Epithelial cell of esophagus (primary cell): ENCODE measurements at regions not wholly inside any gene's neighbourhood (a gene's known extent, or its start where the extent isn't known, plus 50 kb on each side); places are given as distances from the start of the nearest gene placed in this dataset.

Experiments used
- DNase-seq: peaks from one replicate; pipeline ENCODE4 v3.0.0; 2010; ENCODE audit warnings: low read depth
- H3K4me3 ChIP-seq: 2 replicates; pipeline ENCODE4 v1.5.1; 2011; ENCODE audit warnings: mild to moderate bottlenecking, low read length, control low read depth
- TF ChIP-seq, protein P1 (sequence below): IDR thresholded peaks from 2 replicates; pipeline ENCODE4 v1.5.1; 2011; ENCODE audit warnings: low read depth, mild to moderate bottlenecking, low read length, control low read depth, inconsistent platforms; ENCODE audit not compliant: insufficient read depth; ENCODE audit errors: missing control alignments

DNA sequence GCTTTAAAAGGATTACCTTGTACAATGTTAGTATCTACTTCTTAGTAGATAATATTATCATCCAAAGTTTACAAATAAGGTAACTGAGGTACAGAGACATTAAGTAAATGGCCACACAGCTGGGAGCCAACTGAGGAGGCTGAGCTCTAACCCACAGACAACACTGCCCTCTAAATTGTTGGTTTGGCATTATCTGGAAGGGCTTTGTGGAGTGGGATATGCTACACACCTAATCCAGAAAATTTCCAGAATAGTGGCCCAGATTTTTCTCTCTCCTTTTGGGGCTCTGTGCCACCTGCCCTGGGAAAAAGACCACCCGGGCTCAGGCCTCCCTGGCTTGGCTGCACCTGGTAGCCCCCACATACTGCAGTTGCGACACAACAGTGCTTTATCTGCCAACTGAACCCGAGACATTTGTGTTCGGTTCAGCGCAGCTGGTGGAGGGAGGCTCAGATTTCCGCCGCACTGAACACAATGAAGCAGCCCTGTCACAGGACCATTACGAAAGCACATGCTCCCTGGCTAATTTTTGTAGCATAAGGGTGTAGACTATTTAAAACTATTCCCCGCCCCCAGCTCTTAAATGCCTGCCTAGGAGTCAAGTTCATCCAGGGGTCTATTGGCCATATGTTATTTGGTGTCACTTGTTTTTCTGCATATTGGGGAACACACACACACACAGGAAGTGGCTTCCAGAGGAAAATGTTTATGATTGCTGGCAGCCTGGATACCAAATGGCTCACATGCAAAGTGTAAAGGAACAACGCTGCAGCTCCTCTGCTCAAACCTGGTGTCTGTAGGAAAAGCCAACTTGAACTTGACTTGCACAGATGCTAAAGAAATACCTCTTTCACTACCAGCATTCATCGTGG is 92.3 kb upstream of the ESRRG start:
- TF ChIP-seq, protein P1, sequence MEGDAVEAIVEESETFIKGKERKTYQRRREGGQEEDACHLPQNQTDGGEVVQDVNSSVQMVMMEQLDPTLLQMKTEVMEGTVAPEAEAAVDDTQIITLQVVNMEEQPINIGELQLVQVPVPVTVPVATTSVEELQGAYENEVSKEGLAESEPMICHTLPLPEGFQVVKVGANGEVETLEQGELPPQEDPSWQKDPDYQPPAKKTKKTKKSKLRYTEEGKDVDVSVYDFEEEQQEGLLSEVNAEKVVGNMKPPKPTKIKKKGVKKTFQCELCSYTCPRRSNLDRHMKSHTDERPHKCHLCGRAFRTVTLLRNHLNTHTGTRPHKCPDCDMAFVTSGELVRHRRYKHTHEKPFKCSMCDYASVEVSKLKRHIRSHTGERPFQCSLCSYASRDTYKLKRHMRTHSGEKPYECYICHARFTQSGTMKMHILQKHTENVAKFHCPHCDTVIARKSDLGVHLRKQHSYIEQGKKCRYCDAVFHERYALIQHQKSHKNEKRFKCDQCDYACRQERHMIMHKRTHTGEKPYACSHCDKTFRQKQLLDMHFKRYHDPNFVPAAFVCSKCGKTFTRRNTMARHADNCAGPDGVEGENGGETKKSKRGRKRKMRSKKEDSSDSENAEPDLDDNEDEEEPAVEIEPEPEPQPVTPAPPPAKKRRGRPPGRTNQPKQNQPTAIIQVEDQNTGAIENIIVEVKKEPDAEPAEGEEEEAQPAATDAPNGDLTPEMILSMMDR = no peak
- no peak overlapping the region for H3K4me3 ChIP-seq
- peak; percentile 10 for DNase-seq

DNA sequence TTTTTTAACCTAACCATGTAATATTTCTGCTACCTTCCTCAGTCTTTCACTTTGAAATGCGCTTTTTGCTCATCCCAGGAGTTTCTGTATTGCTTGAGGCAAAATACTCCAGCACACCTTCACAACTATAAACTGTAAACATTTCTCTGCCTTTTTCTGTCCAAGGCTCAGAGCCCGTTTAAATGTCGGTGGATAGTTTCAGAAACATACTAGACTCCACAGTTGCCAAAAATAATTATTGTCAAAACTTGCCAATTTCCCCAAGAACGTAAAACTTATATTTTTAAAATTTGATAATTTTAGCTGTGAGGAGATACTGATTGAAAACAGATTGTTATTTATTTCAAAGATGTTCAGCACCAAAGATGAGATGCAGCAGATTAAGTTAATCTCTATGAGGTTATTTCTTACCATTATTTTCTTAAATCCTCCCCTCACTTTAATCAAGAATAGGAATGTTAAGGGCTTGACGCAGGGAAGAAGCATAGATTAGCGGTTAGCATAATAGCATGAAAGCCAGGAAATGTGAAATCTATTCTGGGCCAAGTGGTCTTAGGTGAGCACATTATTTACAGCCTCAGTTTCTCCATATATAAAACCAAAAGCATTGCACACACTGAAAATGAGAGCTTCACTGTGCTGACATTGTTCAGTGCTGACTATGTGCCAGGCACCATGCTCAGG is 91.5 kb upstream of the ESRRG start:
- DNase-seq = no peak
- TF ChIP-seq, protein P1 = no peak
- no peak overlapping the region for H3K4me3 ChIP-seq

DNA sequence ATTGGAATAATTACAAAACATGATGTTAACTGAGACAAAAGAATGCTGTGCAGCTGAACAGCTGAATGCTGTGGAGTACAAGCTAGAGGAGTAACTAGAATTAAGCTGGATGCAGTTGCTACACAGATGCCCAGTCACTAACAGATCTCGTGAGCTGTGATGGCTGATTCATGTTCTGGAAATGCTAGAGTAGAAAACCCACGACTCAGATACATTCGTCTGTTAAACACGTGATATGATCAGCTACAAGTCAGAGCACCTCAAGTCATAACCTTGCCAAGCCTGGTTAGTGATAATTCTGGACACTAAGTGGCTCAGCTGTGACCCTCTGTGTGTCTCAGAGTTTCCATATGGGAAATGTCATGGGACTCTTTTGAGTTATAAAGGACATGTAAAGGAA is 89.7 kb upstream of the ESRRG start:
- TF ChIP-seq, protein P1 = no peak
- DNase-seq = peak; percentile 79
- no peak overlapping the region for H3K4me3 ChIP-seq

DNA sequence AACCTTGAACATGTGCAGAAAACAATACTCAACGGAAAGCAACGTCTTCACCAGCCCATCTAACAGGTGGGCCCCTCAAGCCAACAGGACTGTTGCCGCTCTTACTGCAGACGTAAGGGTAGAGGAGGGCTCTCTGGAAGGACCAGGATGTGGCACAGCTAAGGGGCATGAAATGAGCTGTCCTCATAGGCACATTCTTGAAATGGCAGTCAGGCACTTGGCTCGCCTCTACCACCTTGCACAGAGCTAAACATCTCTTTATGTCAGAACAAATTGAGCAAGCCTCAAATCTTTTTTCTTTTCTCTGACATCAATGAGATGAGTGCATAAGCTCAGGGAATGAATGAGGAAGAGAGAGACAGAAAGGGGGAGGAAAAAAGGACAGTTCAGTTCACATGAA is 86.4 kb upstream of the ESRRG start:
- DNase-seq = no peak
- H3K4me3 ChIP-seq = no peak overlapping the region
- TF ChIP-seq, protein P1 = no peak

DNA sequence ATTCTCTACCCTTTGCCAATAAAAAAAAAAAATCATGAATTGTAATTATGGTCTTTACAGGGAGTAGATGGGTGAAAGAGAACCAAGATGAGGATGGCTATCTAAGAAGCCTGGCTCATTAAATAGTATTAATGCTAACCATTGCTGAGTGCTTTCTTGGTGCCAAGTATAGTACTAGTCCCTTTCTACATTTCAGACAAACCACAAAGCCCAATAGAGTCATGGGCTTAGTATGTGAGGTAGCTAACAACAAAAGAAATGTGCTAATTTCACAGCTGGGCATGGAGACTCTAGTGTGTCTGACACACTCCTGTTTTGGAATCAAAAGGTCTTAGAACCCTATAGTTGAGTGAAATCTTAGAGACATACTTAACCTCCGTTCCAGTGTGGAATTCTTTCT is 84.5 kb upstream of the ESRRG start:
- DNase-seq = peak; percentile 38
- no peak overlapping the region for H3K4me3 ChIP-seq
- TF ChIP-seq, protein P1 = no peak

DNA sequence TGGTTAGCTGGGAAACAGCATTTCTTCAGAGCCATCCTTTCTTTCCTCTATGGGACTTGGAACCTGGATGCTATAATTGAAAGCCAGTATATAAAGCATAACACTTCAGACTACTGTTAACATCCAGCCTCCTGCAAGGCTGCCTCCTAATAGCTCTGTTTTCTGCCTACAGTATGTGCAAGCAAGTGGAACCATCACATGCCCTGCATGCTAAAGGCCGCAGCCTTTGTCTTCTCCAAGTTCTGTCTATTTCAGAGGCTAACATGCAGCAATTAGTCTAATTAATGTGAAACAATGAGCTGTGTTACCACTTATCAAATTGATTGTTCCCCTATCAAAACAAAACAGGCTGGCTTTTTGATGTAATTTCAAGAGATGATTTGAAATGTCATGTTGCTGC is 82.7 kb upstream of the ESRRG start:
- H3K4me3 ChIP-seq = no peak overlapping the region
- DNase-seq = no peak
- TF ChIP-seq, protein P1 = no peak
